GM12878 (cell line): ENCODE measurements at regions not wholly inside any gene's neighbourhood (a gene's known extent, or its start where the extent isn't known, plus 50 kb on each side); places are given as distances from the start of the nearest gene placed in this dataset.

Source experiments
- ATAC-seq: fragments of 200-7000 bp; cut with Tn5 transposase; 3 replicates; pipeline ENCODE4 v1.9.1; 2020; ENCODE audit warnings: mild to moderate bottlenecking, moderate library complexity
- BruUV-seq: library from RNA; stranded (reverse); fragments of 400-500 nt; replicated peaks from 2 replicates; lab custom pipeline; 2021; lab: Mats Ljungman, UMichigan
- CTCF ChIA-PET: fragments of 300-600 bp; sonication (Branson Sonifier 250); formaldehyde crosslinking; extraction: SDS; loops from one replicate; lab custom pipeline; 2021; ENCODE audit warnings: inconsistent platforms; lab: Yijun Ruan, JAX
- POLR2A ChIA-PET: fragments of 350-600 bp; formaldehyde crosslinking; extraction: SDS; loops from one replicate; lab custom pipeline; 2021; ENCODE audit warnings: inconsistent platforms; lab: Charles Lee
- RAD21 ChIA-PET: fragments of 300-600 bp; sonication (Branson Sonifier 250); formaldehyde crosslinking; loops from one replicate; lab custom pipeline; 2023; ENCODE audit warnings: antibody characterized with exemption; ENCODE audit not compliant: unreplicated experiment; lab: Charles Lee
- SMC1A ChIA-PET: fragments of 300-600 bp; sonication (Branson Sonifier 250); formaldehyde crosslinking; loops from one replicate; lab custom pipeline; 2023; ENCODE audit not compliant: unreplicated experiment, uncharacterized antibody; lab: Charles Lee
- DNase-seq: peaks from one replicate; pipeline ENCODE4 v3.0.0-alpha.2; 2011; ENCODE audit warnings: low read depth, low spot score
- FAIRE-seq: peaks from 3 replicates; lab custom pipeline; 2011; peaks lifted over from hg19 to GRCh38; lab: Jason Lieb, UNC
- H2AFZ ChIP-seq: 2 replicates; pipeline ENCODE4 v1.6.0; 2011; ENCODE audit warnings: low read depth, low read length, control low read depth; ENCODE audit not compliant: control insufficient read depth
- H3K27ac ChIP-seq: 2 replicates; pipeline ENCODE4 v1.5.1; 2011; ENCODE audit warnings: control low read depth; ENCODE audit not compliant: control insufficient read depth, insufficient read depth
- H3K27me3 ChIP-seq, 2 experiments: replicated peaks in 1 of 2; 2 replicates each; pipeline versions ENCODE4 v1.6.0 to v1.6.1; 2011; ENCODE audit warnings: low read length in 1 of 2; ENCODE audit not compliant: control insufficient read depth in 2 of 2, insufficient read depth in 2 of 2
- H3K36me3 ChIP-seq, 2 experiments: 2 replicates each; pipeline ENCODE4 v1.5.1; 2011; ENCODE audit warnings: low read length in 1 of 2; ENCODE audit not compliant: control insufficient read depth in 2 of 2, insufficient read depth in 2 of 2
- H3K4me1 ChIP-seq: 2 replicates; pipeline ENCODE4 v1.6.1; 2011; ENCODE audit warnings: mild to moderate bottlenecking, low read length, moderate library complexity, mixed read lengths; ENCODE audit not compliant: control insufficient read depth, insufficient read depth
- H3K4me2 ChIP-seq: 2 replicates; pipeline ENCODE4 v1.6.0; 2011; ENCODE audit warnings: control low read depth; ENCODE audit not compliant: control insufficient read depth, insufficient read depth
- H3K4me3 ChIP-seq: fragments of 200-600 bp; sonication (generic); 2 replicates; pipeline ENCODE4 v1.5.1; 2016
- H3K79me2 ChIP-seq: 2 replicates; pipeline ENCODE4 v1.6.0; 2011; ENCODE audit warnings: low read length; ENCODE audit not compliant: control insufficient read depth, insufficient read depth
- H3K9ac ChIP-seq: 2 replicates; pipeline ENCODE4 v1.8.0; 2011; ENCODE audit warnings: low read length, control low read depth, mixed read lengths; ENCODE audit not compliant: control insufficient read depth, insufficient read depth
- H3K9me3 ChIP-seq: replicated peaks from 3 replicates; pipeline ENCODE4 v1.5.1; 2011; ENCODE audit warnings: mild to moderate bottlenecking, low read length; ENCODE audit not compliant: control insufficient read depth, insufficient read depth
- H4K20me1 ChIP-seq: 2 replicates; pipeline ENCODE4 v1.6.0; 2011; ENCODE audit not compliant: control insufficient read depth, insufficient read depth
- CBX3 ChIP-seq: fragments of 200-600 bp; sonication (generic); IDR thresholded peaks from 2 replicates; pipeline ENCODE4 v1.6.1; 2016; ENCODE audit warnings: low read depth, borderline replicate concordance
- CHD2 ChIP-seq: IDR thresholded peaks from 2 replicates; pipeline ENCODE4 v1.6.1; 2011; ENCODE audit warnings: low read depth, low read length, improper control_type of control experiment, borderline replicate concordance
- EGR1 ChIP-seq, 2 experiments: IDR thresholded peaks; 1 replicate in 1 of 2; 2 replicates in 1 of 2; pipeline ENCODE4 v1.6.1; 2011 to 2012; ENCODE audit warnings: low read depth in 2 of 2, low read length in 2 of 2, borderline replicate concordance in 1 of 2, mild to moderate bottlenecking in 1 of 2, moderate library complexity in 1 of 2
- EP300 ChIP-seq, 2 experiments: fragments of 150-350 bp in 1 of 2; IDR thresholded peaks; 2 replicates each; pipeline ENCODE4 v1.6.1; 2011 to 2012; ENCODE audit warnings: low read depth in 2 of 2, low read length in 2 of 2, borderline replicate concordance in 1 of 2, improper control_type of control experiment in 1 of 2, inconsistent platforms in 1 of 2; ENCODE audit not compliant: control insufficient read depth in 1 of 2
- MEF2B ChIP-seq: fragments of 450-650 bp; IDR thresholded peaks from 2 replicates; pipeline ENCODE4 v1.6.1; 2018; ENCODE audit warnings: mild to moderate bottlenecking, moderate library complexity; ENCODE audit not compliant: partially characterized antibody, poor library complexity, severe bottlenecking
- MTA2 ChIP-seq: fragments of 450-650 bp; IDR thresholded peaks from 2 replicates; pipeline ENCODE4 v1.6.1; 2016; ENCODE audit warnings: low read depth, mild to moderate bottlenecking, moderate library complexity
- POU2F2 ChIP-seq: IDR thresholded peaks from 3 replicates; pipeline ENCODE4 v1.6.1; 2011; ENCODE audit warnings: low read depth, mild to moderate bottlenecking, low read length, borderline replicate concordance
- TCF12 ChIP-seq: IDR thresholded peaks from 2 replicates; pipeline ENCODE4 v1.6.1; 2011; ENCODE audit warnings: low read depth, mild to moderate bottlenecking, low read length
- USF1 ChIP-seq: IDR thresholded peaks from 2 replicates; pipeline ENCODE4 v1.6.1; 2011; ENCODE audit warnings: borderline replicate concordance, low read depth, mild to moderate bottlenecking, moderate library complexity, mixed read lengths, low read length; ENCODE audit not compliant: insufficient read depth; ENCODE audit errors: extremely low read length
- WRNIP1 ChIP-seq: IDR thresholded peaks from 2 replicates; pipeline ENCODE4 v1.6.1; 2011; ENCODE audit warnings: low read depth, low read length, improper control_type of control experiment, borderline replicate concordance
- ZNF592 ChIP-seq: fragments of 450-650 bp; IDR thresholded peaks from 2 replicates; pipeline ENCODE4 v1.6.1; 2017; ENCODE audit warnings: mild to moderate bottlenecking, moderate library complexity
- WGBS: methylation state at CpG from one replicate; pipeline ENCODE4 v1.1.6; 2016; ENCODE audit warnings: low lambda C conversion rate; ENCODE audit not compliant: insufficient replicate concordance, insufficient coverage; ENCODE audit errors: missing lambda C conversion rate; 5-methylcytosine and 5-hydroxymethylcytosine counted together
- in situ Hi-C: fragments of 300-500 bp; cut with MboI; formaldehyde crosslinking; loops from 9 replicates; pipeline ENCODE4 v1.14.3; 2018; ENCODE audit warnings: mixed read lengths
- intact Hi-C: fragments of 100-400 bp; cut with micrococcal nuclease; formaldehyde crosslinking; loops from one replicate; pipeline ENCODE4 v1.14.2; 2022; ENCODE audit not compliant: unreplicated experiment

- Histone ChIP-seq H3K27me3 (no peaks in the 10 kb centered on the region; a peak in 1 of 4 replicates), H4K20me1 (no peaks in the 10 kb centered on the region), H3K4me3 (no peak overlapping the region), H3K4me2 (peak overlapping the region; percentile 12; the same call in 1 of the 2 replicates), H2AFZ (no peak overlapping the region), H3K4me1 (peaks cover 15% of the 10 kb centered on the region; the same call in 1 of the 2 replicates), H3K79me2 (no peaks in the 10 kb centered on the region), H3K27ac (no peak overlapping the region), H3K9ac (no peak overlapping the region), H3K36me3 (no peaks in the 10 kb centered on the region), H3K9me3 (no peaks in the 10 kb centered on the region; the same call in 2 of the 3 replicates)
- SMC1A ChIA-PET: no interaction called here
- DNase-seq: no peak
- no TSS peak for BruUV-seq
- FAIRE-seq: peak; percentile 59
- peak; percentile 77; the same call in 1 of the 3 replicates for TF ChIP-seq POU2F2
- no peak for TF ChIP-seq CHD2
- TF ChIP-seq MEF2B: no peak
- CTCF ChIA-PET: no interaction called here
- in situ Hi-C loops: no loop called here
- POLR2A ChIA-PET: interaction anchor here (0.6 kb wide), 1 partner anchor 243 kb away, joined by 3 read pairs; no protein-coding TSS in a partner anchor
- WGBS: 51% methylated on average over 3 of the region's 3 CpGs
- RAD21 ChIA-PET: no interaction called here
- ATAC-seq: peak; percentile 32
- intact Hi-C loops: no loop called here
Measured at GRCh38 chr12:24356240-24356804, 406.9 kb upstream of the SOX5 start.

GRCh38 chr12:24352363-24352762, 402.9 kb upstream of the SOX5 start:
- Histone ChIP-seq H3K4me3 (no peak overlapping the region), H3K36me3 (no peaks in the 10 kb centered on the region), H3K9ac (no peak overlapping the region), H3K27me3 (no peaks in the 10 kb centered on the region; a peak in 1 of 4 replicates), H2AFZ (no peak overlapping the region), H3K4me2 (no peak overlapping the region), H3K27ac (no peak overlapping the region), H3K79me2 (no peaks in the 10 kb centered on the region), H4K20me1 (no peaks in the 10 kb centered on the region), H3K9me3 (no peaks in the 10 kb centered on the region; the same call in 2 of the 3 replicates), H3K4me1 (peaks cover 9% of the 10 kb centered on the region; the same call in 1 of the 2 replicates)
- SMC1A ChIA-PET: no interaction called here
- DNase-seq (no peak), FAIRE-seq (no peak), ATAC-seq (peak; percentile 30; the same call in 1 of the 3 replicates)
- BruUV-seq: no TSS peak
- RAD21 ChIA-PET: no interaction called here
- CTCF ChIA-PET: no interaction called here
- POLR2A ChIA-PET: no interaction called here
- in situ Hi-C loops: no loop called here
- intact Hi-C loops: no loop called here
- WGBS: 22% methylated on average over 5 of the region's 5 CpGs
- TF ChIP-seq EGR1 (IDR thresholded peaks at IDR 0.05; ENCODE audit: borderline replicate concordance in 1 of 2, low read depth in 2 of 2, low read length in 2 of 2) (no peak), USF1 (no peak), WRNIP1 (no peak), CBX3 (no peak), EP300 (IDR thresholded peaks at IDR 0.05; ENCODE audit: borderline replicate concordance in 1 of 2, control insufficient read depth in 1 of 2, low read depth in 2 of 2, low read length in 2 of 2) (no peak), ZNF592 (no peak), TCF12 (no peak), MTA2 (no peak)
